Ascending aorta (tissue), 2 donors: ENCODE measurements at regions not wholly inside any gene's neighbourhood (a gene's known extent, or its start where the extent isn't known, plus 50 kb on each side); places are given as distances from the start of the nearest gene placed in this dataset.

Experiments
- DNase-seq, 2 donors: peaks; one replicate each; pipeline ENCODE4 v3.0.0-alpha.2; 2019; ENCODE audit warnings: low spot score in 2 of 2
- H3K27ac ChIP-seq, 2 donors: fragments of 200-600 bp; sonication (generic); one replicate each; pipeline ENCODE4 v1.5.1; 2016 to 2017; ENCODE audit warnings: mild to moderate bottlenecking in 1 of 2
- H3K27me3 ChIP-seq: fragments of 200-600 bp; sonication (generic); one replicate; pipeline ENCODE4 v1.5.1; 2017
- H3K36me3 ChIP-seq, 2 donors: fragments of 200-600 bp; sonication (generic); one replicate each; pipeline ENCODE4 v1.5.1; 2016
- H3K4me1 ChIP-seq, 2 donors: fragments of 200-600 bp; sonication (generic); one replicate each; pipeline ENCODE4 v1.5.1; 2016 to 2017; ENCODE audit warnings: mild to moderate bottlenecking in 1 of 2
- H3K4me3 ChIP-seq, 2 donors: fragments of 200-600 bp; sonication (generic); one replicate each; pipeline ENCODE4 v1.5.1; 2016 to 2017; ENCODE audit warnings: mild to moderate bottlenecking in 1 of 2
- H3K9me3 ChIP-seq, 2 donors: fragments of 200-600 bp; sonication (generic); one replicate each; pipeline ENCODE4 v1.5.1; 2016
- CTCF ChIP-seq, 3 experiments: fragments of 200-600 bp in 2 of 3; fragments of 450-650 bp in 1 of 3; sonication (generic) in 2 of 3; IDR thresholded peaks; one replicate each; pipeline ENCODE4 v1.5.1; 2016 to 2019; ENCODE audit warnings: antibody characterized with exemption in 3 of 3, mild to moderate bottlenecking in 1 of 3, moderate library complexity in 1 of 3
- intact Hi-C: fragments of 100-400 bp; cut with DNase I; formaldehyde crosslinking; loops from one replicate; pipeline ENCODE4 v1.15.1; 2023

DNA sequence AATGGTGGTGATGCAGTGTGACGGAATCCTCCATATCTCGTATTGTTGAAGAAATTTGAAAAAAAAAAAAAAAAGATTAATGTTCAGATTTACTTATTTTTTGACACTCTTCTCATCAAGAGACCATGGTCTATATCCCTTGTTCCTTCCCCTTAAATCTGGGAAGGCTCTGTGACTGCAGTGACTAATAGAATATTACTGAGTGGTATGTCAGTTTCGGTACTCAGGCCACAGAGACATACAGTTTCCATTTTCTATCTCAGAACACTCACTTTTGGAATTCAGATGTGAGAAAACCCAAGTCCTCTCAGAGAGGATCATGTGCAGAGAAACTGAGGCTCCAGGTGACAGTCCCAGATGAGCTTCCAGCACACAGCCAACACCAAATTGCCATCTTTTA, 1193.5 kb downstream of the DTWD2 start:
- no peak overlapping the region for H3K4me3 ChIP-seq
- no peaks in the 10 kb centered on the region for H3K4me1 ChIP-seq
- no peaks in the 10 kb centered on the region for H3K36me3 ChIP-seq
- intact Hi-C loops, result no loop called here
- no peak for TF ChIP-seq CTCF (IDR thresholded peaks at IDR 0.05)
- DNase-seq, result no peak
- H3K27me3 ChIP-seq, result no peaks in the 10 kb centered on the region
- H3K27ac ChIP-seq, result no peak overlapping the region
- H3K9me3 ChIP-seq, result no peaks in the 10 kb centered on the region

DNA sequence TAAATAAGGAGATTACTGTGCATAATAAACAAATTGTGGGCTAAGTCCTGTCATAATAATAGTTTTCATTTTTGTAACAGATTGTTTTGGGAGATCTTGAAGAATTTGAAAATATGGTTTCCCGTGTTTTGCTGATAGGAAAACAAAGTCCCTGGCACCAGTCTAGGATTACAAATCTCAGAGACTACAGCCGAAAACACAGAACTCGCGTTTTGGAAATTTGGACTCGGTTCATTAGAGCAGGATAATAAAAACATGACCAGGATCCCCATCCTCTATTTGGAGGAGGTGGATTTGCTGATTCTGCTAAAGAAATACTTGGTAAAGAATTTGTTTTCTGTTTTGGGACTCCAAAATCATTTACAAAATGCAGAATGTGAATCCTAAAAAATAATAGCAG, 1194.4 kb downstream of the DTWD2 start:
- Histone ChIP-seq H3K36me3 (no peaks in the 10 kb centered on the region), H3K4me1 (no peaks in the 10 kb centered on the region), H3K9me3 (no peaks in the 10 kb centered on the region), H3K27me3 (no peaks in the 10 kb centered on the region), H3K4me3 (no peak overlapping the region), H3K27ac (no peak overlapping the region)
- no peak for DNase-seq
- TF ChIP-seq CTCF (IDR thresholded peaks at IDR 0.05), result no peak
- intact Hi-C loops, result no loop called here

- TF ChIP-seq CTCF (IDR thresholded peaks at IDR 0.05), result no peak
- no peaks in the 10 kb centered on the region for H3K27me3 ChIP-seq
- no peak overlapping the region for H3K27ac ChIP-seq
- no peak overlapping the region for H3K4me3 ChIP-seq
- no peak for DNase-seq
- H3K36me3 ChIP-seq, result no peaks in the 10 kb centered on the region
- intact Hi-C loops, result no loop called here
- H3K4me1 ChIP-seq, result no peaks in the 10 kb centered on the region
- no peaks in the 10 kb centered on the region for H3K9me3 ChIP-seq
Observed at GRCh38 chr5:117792476-117792875, 1195.9 kb downstream of the DTWD2 start.

- no peaks in the 10 kb centered on the region for H3K27me3 ChIP-seq
- no peaks in the 10 kb centered on the region for H3K9me3 ChIP-seq
- no peaks in the 10 kb centered on the region for H3K36me3 ChIP-seq
- no peaks in the 10 kb centered on the region for H3K4me1 ChIP-seq
- H3K27ac ChIP-seq, result no peak overlapping the region
- no peak for DNase-seq
- H3K4me3 ChIP-seq, result no peak overlapping the region
- intact Hi-C loops, result no loop called here
- no peak for TF ChIP-seq CTCF (IDR thresholded peaks at IDR 0.05)
Observed at GRCh38 chr5:117788596-117788995, 1199.8 kb downstream of the DTWD2 start.

- Histone ChIP-seq H3K27ac (no peak overlapping the region), H3K4me1 (no peaks in the 10 kb centered on the region), H3K4me3 (no peak overlapping the region), H3K36me3 (no peaks in the 10 kb centered on the region), H3K9me3 (no peaks in the 10 kb centered on the region), H3K27me3 (no peaks in the 10 kb centered on the region)
- intact Hi-C loops, result no loop called here
- DNase-seq, result no peak
- no peak for TF ChIP-seq CTCF (IDR thresholded peaks at IDR 0.05)
Observed at GRCh38 chr5:117779171-117779570, 1204.5 kb upstream of the SEMA6A start.

- H3K9me3 ChIP-seq, result no peaks in the 10 kb centered on the region
- no peak for DNase-seq
- intact Hi-C loops, result no loop called here
- H3K4me1 ChIP-seq, result no peaks in the 10 kb centered on the region
- no peak overlapping the region for H3K27ac ChIP-seq
- H3K27me3 ChIP-seq, result no peaks in the 10 kb centered on the region
- H3K36me3 ChIP-seq, result no peaks in the 10 kb centered on the region
- TF ChIP-seq CTCF (IDR thresholded peaks at IDR 0.05), result no peak
- no peak overlapping the region for H3K4me3 ChIP-seq
Observed at GRCh38 chr5:117776977-117777376, 1202.4 kb upstream of the SEMA6A start.
